K562 (cell line): ENCODE measurements at regions not wholly inside any gene's neighbourhood (a gene's known extent, or its start where the extent isn't known, plus 50 kb on each side); places are given as distances from the start of the nearest gene placed in this dataset.

ENCODE experiments used
- RBBP5 ChIP-seq: fragments of 200-600 bp; sonication (generic); IDR thresholded peaks from 2 replicates; pipeline ENCODE4 v1.6.1; 2012; ENCODE audit warnings: borderline replicate concordance, mild to moderate bottlenecking, low read length, control low read depth, inconsistent platforms; ENCODE audit not compliant: insufficient read depth, poor library complexity, severe bottlenecking
- ZNF347 ChIP-seq: fragments of 450-650 bp; formaldehyde crosslinking; IDR thresholded peaks from 2 replicates; pipeline ENCODE4 v1.4.0; 2020; ENCODE audit warnings: low read depth, mild to moderate bottlenecking, moderate library complexity
- ZSCAN32 ChIP-seq: fragments of 450-650 bp; formaldehyde crosslinking; IDR thresholded peaks from 2 replicates; pipeline ENCODE4 v1.4.0; 2020; ENCODE audit warnings: mild to moderate bottlenecking, moderate library complexity
- TF ChIP-seq, protein P1 (sequence below): sonication (generic); formaldehyde crosslinking; IDR thresholded peaks from 2 replicates; pipeline ENCODE4 v1.9.0; 2022; ENCODE audit warnings: mild to moderate bottlenecking, missing genetic modification reagents
- TF ChIP-seq, protein P2 (sequence below): fragments of 450-650 bp; formaldehyde crosslinking; IDR thresholded peaks from 2 replicates; pipeline ENCODE4 v1.4.0; 2022; ENCODE audit warnings: missing genetic modification characterization
- TF ChIP-seq, protein P3 (sequence below): fragments of 450-650 bp; IDR thresholded peaks from 2 replicates; pipeline ENCODE4 v1.6.1; 2016; ENCODE audit warnings: mild to moderate bottlenecking, moderate library complexity
- TF ChIP-seq, protein P4 (sequence below): fragments of 450-650 bp; formaldehyde crosslinking; IDR thresholded peaks from 2 replicates; pipeline ENCODE4 v1.4.0; 2020; ENCODE audit warnings: mild to moderate bottlenecking, moderate library complexity
- TF ChIP-seq, protein P5 (sequence below): fragments of 450-650 bp; formaldehyde crosslinking; IDR thresholded peaks from 2 replicates; pipeline ENCODE4 v1.4.0; 2020; ENCODE audit warnings: mild to moderate bottlenecking, moderate library complexity

DNA sequence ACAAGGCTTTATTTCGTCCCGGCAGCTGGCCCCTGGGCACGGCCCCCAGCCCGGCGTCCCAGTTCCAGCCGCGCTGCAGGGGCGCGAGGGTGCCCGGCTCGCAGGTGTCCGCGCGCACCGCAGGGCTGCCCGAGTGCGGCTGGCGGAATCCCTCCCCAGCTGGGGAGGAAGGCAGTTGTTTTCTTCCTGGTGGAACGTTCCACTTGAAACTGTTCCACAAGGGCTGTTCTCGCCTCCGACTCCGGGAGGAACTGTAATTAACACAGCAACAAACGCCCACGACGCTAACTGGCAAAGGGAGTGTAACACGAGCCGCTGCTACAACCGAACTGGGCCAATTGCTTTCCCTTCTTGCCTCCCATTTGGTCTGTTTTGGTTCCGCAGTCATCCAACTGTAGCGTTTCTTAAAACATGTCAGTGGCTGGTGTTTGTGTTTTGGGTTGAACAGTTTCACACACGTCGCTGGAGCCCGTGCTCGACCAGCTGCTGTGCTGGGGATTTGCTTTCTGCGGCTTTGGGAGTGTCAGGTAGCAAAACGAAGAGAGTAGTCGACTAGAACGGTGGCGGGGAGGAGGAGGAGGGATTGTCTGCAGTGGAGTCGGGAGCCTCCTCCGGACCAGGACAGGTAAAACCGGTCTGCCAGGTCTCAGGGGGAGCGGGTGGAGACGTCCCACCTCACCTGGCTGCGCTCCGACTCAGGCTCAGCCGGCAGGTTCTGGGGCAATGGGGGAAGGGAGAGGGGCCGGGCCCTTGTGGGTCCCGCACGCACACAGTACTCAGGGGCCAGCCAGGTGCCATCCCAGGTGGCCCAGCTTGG, 131.6 kb upstream of the NIPBL start (continued):
- TF ChIP-seq, protein P1, sequence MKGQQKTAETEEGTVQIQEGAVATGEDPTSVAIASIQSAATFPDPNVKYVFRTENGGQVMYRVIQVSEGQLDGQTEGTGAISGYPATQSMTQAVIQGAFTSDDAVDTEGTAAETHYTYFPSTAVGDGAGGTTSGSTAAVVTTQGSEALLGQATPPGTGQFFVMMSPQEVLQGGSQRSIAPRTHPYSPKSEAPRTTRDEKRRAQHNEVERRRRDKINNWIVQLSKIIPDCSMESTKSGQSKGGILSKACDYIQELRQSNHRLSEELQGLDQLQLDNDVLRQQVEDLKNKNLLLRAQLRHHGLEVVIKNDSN (CRISPR knock-in tag), result no peak
- TF ChIP-seq ZSCAN32 (0 out of 2 replicates have a peak, but pooled peaks have one; percentile 29), ZNF347 (CRISPR knock-in tag) (peak; percentile 48; the same call in 1 of the 2 replicates), RBBP5 (peak; percentile 46)
- TF ChIP-seq, protein P2, sequence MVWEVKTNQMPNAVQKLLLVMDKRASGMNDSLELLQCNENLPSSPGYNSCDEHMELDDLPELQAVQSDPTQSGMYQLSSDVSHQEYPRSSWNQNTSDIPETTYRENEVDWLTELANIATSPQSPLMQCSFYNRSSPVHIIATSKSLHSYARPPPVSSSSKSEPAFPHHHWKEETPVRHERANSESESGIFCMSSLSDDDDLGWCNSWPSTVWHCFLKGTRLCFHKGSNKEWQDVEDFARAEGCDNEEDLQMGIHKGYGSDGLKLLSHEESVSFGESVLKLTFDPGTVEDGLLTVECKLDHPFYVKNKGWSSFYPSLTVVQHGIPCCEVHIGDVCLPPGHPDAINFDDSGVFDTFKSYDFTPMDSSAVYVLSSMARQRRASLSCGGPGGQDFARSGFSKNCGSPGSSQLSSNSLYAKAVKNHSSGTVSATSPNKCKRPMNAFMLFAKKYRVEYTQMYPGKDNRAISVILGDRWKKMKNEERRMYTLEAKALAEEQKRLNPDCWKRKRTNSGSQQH (CRISPR knock-in tag), result peak; percentile 23; the same call in 1 of the 2 replicates
- TF ChIP-seq, protein P3, sequence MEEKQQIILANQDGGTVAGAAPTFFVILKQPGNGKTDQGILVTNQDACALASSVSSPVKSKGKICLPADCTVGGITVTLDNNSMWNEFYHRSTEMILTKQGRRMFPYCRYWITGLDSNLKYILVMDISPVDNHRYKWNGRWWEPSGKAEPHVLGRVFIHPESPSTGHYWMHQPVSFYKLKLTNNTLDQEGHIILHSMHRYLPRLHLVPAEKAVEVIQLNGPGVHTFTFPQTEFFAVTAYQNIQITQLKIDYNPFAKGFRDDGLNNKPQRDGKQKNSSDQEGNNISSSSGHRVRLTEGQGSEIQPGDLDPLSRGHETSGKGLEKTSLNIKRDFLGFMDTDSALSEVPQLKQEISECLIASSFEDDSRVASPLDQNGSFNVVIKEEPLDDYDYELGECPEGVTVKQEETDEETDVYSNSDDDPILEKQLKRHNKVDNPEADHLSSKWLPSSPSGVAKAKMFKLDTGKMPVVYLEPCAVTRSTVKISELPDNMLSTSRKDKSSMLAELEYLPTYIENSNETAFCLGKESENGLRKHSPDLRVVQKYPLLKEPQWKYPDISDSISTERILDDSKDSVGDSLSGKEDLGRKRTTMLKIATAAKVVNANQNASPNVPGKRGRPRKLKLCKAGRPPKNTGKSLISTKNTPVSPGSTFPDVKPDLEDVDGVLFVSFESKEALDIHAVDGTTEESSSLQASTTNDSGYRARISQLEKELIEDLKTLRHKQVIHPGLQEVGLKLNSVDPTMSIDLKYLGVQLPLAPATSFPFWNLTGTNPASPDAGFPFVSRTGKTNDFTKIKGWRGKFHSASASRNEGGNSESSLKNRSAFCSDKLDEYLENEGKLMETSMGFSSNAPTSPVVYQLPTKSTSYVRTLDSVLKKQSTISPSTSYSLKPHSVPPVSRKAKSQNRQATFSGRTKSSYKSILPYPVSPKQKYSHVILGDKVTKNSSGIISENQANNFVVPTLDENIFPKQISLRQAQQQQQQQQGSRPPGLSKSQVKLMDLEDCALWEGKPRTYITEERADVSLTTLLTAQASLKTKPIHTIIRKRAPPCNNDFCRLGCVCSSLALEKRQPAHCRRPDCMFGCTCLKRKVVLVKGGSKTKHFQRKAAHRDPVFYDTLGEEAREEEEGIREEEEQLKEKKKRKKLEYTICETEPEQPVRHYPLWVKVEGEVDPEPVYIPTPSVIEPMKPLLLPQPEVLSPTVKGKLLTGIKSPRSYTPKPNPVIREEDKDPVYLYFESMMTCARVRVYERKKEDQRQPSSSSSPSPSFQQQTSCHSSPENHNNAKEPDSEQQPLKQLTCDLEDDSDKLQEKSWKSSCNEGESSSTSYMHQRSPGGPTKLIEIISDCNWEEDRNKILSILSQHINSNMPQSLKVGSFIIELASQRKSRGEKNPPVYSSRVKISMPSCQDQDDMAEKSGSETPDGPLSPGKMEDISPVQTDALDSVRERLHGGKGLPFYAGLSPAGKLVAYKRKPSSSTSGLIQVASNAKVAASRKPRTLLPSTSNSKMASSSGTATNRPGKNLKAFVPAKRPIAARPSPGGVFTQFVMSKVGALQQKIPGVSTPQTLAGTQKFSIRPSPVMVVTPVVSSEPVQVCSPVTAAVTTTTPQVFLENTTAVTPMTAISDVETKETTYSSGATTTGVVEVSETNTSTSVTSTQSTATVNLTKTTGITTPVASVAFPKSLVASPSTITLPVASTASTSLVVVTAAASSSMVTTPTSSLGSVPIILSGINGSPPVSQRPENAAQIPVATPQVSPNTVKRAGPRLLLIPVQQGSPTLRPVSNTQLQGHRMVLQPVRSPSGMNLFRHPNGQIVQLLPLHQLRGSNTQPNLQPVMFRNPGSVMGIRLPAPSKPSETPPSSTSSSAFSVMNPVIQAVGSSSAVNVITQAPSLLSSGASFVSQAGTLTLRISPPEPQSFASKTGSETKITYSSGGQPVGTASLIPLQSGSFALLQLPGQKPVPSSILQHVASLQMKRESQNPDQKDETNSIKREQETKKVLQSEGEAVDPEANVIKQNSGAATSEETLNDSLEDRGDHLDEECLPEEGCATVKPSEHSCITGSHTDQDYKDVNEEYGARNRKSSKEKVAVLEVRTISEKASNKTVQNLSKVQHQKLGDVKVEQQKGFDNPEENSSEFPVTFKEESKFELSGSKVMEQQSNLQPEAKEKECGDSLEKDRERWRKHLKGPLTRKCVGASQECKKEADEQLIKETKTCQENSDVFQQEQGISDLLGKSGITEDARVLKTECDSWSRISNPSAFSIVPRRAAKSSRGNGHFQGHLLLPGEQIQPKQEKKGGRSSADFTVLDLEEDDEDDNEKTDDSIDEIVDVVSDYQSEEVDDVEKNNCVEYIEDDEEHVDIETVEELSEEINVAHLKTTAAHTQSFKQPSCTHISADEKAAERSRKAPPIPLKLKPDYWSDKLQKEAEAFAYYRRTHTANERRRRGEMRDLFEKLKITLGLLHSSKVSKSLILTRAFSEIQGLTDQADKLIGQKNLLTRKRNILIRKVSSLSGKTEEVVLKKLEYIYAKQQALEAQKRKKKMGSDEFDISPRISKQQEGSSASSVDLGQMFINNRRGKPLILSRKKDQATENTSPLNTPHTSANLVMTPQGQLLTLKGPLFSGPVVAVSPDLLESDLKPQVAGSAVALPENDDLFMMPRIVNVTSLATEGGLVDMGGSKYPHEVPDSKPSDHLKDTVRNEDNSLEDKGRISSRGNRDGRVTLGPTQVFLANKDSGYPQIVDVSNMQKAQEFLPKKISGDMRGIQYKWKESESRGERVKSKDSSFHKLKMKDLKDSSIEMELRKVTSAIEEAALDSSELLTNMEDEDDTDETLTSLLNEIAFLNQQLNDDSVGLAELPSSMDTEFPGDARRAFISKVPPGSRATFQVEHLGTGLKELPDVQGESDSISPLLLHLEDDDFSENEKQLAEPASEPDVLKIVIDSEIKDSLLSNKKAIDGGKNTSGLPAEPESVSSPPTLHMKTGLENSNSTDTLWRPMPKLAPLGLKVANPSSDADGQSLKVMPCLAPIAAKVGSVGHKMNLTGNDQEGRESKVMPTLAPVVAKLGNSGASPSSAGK, result peak; percentile 36
- TF ChIP-seq, protein P4, sequence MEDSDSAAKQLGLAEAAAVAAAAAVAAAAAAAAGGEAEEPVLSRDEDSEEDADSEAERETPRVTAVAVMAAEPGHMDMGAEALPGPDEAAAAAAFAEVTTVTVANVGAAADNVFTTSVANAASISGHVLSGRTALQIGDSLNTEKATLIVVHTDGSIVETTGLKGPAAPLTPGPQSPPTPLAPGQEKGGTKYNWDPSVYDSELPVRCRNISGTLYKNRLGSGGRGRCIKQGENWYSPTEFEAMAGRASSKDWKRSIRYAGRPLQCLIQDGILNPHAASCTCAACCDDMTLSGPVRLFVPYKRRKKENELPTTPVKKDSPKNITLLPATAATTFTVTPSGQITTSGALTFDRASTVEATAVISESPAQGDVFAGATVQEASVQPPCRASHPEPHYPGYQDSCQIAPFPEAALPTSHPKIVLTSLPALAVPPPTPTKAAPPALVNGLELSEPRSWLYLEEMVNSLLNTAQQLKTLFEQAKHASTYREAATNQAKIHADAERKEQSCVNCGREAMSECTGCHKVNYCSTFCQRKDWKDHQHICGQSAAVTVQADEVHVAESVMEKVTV, result peak; percentile 43; the same call in 1 of the 2 replicates
- TF ChIP-seq, protein P5, sequence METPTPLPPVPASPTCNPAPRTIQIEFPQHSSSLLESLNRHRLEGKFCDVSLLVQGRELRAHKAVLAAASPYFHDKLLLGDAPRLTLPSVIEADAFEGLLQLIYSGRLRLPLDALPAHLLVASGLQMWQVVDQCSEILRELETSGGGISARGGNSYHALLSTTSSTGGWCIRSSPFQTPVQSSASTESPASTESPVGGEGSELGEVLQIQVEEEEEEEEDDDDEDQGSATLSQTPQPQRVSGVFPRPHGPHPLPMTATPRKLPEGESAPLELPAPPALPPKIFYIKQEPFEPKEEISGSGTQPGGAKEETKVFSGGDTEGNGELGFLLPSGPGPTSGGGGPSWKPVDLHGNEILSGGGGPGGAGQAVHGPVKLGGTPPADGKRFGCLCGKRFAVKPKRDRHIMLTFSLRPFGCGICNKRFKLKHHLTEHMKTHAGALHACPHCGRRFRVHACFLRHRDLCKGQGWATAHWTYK (CRISPR knock-in tag), result peak; percentile 89; the same call in 1 of the 2 replicates
